K562 (cell line): ENCODE measurements at regions not wholly inside any gene's neighbourhood (a gene's known extent, or its start where the extent isn't known, plus 50 kb on each side); places are given as distances from the start of the nearest gene placed in this dataset.

Experiments used
- AFF1 ChIP-seq, 2 experiments: fragments of 450-650 bp; IDR thresholded peaks; 2 replicates each; pipeline ENCODE4 v1.6.1; 2018; ENCODE audit warnings: mild to moderate bottlenecking in 2 of 2, low read depth in 1 of 2; ENCODE audit not compliant: partially characterized antibody in 2 of 2
- CBX3 ChIP-seq, 2 experiments: IDR thresholded peaks; 1 replicate in 1 of 2; 2 replicates in 1 of 2; pipeline ENCODE4 v1.6.1; 2012; ENCODE audit warnings: inconsistent platforms in 2 of 2, low read length in 2 of 2, borderline replicate concordance in 1 of 2, control low read depth in 1 of 2
- ELF1 ChIP-seq: fragments of 200-800 bp; sonication (Bioruptor generic); IDR thresholded peaks from 2 replicates; pipeline ENCODE4 v1.6.1; 2016; ENCODE audit warnings: missing genetic modification characterization, missing compliant biosample characterization
- ESRRA ChIP-seq: fragments of 450-650 bp; IDR thresholded peaks from 2 replicates; pipeline ENCODE4 v1.6.1; 2014; ENCODE audit warnings: low read depth, mild to moderate bottlenecking, moderate library complexity, borderline replicate concordance
- HDAC3 ChIP-seq: fragments of 450-650 bp; IDR thresholded peaks from 2 replicates; pipeline ENCODE4 v1.6.1; 2018; ENCODE audit warnings: borderline replicate concordance, mild to moderate bottlenecking, moderate library complexity; ENCODE audit not compliant: partially characterized antibody
- IFI16 ChIP-seq: fragments of 250-450 bp; sonication (Bioruptor Pico); IDR thresholded peaks from 2 replicates; pipeline ENCODE4 v2.1.2; 2022; ENCODE audit warnings: mild to moderate bottlenecking, inconsistent platforms
- MTA2 ChIP-seq: fragments of 450-650 bp; IDR thresholded peaks from 2 replicates; pipeline ENCODE4 v1.6.1; 2016; ENCODE audit warnings: low read depth
- POLR2A ChIP-seq: fragments of 450-650 bp; conservative IDR thresholded peaks from 2 replicates; pipeline ENCODE4 v1.6.1; 2016
- POLR2G ChIP-seq: fragments of 200-400 bp; formaldehyde crosslinking; IDR thresholded peaks from 2 replicates; pipeline ENCODE4 v1.6.1; 2017; ENCODE audit warnings: low read depth, mild to moderate bottlenecking, antibody characterized with exemption, low read length, moderate library complexity
- RBM15 ChIP-seq: fragments of 200-400 bp; formaldehyde crosslinking; IDR thresholded peaks from 2 replicates; pipeline ENCODE4 v1.6.1; 2018; ENCODE audit warnings: mild to moderate bottlenecking, low read length, moderate library complexity; ENCODE audit not compliant: insufficient read depth
- STAT6 ChIP-seq: sonication (generic); formaldehyde crosslinking; IDR thresholded peaks from 2 replicates; pipeline ENCODE4 v1.8.1; 2023; ENCODE audit warnings: mild to moderate bottlenecking, missing genetic modification reagents
- TAF1 ChIP-seq: IDR thresholded peaks from 2 replicates; pipeline ENCODE4 v1.6.1; 2011; ENCODE audit warnings: mild to moderate bottlenecking, low read length, moderate library complexity; ENCODE audit not compliant: insufficient read depth, control insufficient read depth, severe bottlenecking; ENCODE audit errors: extremely low read depth
- TFE3 ChIP-seq: fragments of 450-650 bp; formaldehyde crosslinking; IDR thresholded peaks from 2 replicates; pipeline ENCODE4 v1.4.0; 2020; ENCODE audit warnings: mild to moderate bottlenecking, mixed read lengths
- TOE1 ChIP-seq, 2 experiments: fragments of 450-650 bp in 1 of 2; sonication (generic) in 1 of 2; formaldehyde crosslinking in 1 of 2; IDR thresholded peaks; 2 replicates each; pipeline versions ENCODE4 v1.7.1 to v1.8.0; 2016 to 2022; ENCODE audit warnings: borderline replicate concordance in 2 of 2, mild to moderate bottlenecking in 2 of 2, antibody characterized with exemption in 1 of 2, inconsistent platforms in 1 of 2, low read depth in 1 of 2, missing genetic modification reagents in 1 of 2, moderate library complexity in 1 of 2
- ZFP36 ChIP-seq: fragments of 150-350 bp; IDR thresholded peaks from 2 replicates; pipeline ENCODE4 v1.6.1; 2018; ENCODE audit warnings: low read length, low read depth; ENCODE audit not compliant: partially characterized antibody
- ZNF696 ChIP-seq: fragments of 250-450 bp; sonication (Bioruptor Pico); conservative IDR thresholded peaks from 2 replicates; pipeline ENCODE4 v1.4.0; 2020; ENCODE audit warnings: mild to moderate bottlenecking, moderate library complexity
- ZNF76 ChIP-seq: fragments of 250-450 bp; sonication (Bioruptor Pico); IDR thresholded peaks from 2 replicates; pipeline ENCODE4 v1.4.0; 2020; ENCODE audit warnings: mild to moderate bottlenecking, moderate library complexity, borderline replicate concordance

GRCh38 chr18:2302628-2303516, 268.4 kb downstream of the METTL4 start (continued):
- TF ChIP-seq TAF1 (peak; percentile 50), HDAC3 (no peak), POLR2G (no peak), POLR2A (peak; percentile 53; the same call in 1 of the 2 replicates), MTA2 (peak; percentile 84), ELF1 (tag) (no peak), TFE3 (no peak), TOE1 (IDR thresholded peaks at IDR 0.05; ENCODE audit: borderline replicate concordance) (peak; percentile 80), TOE1 (CRISPR knock-in tag; IDR thresholded peaks at IDR 0.05; ENCODE audit: borderline replicate concordance, low read depth) (no peak), RBM15 (no peak), ZNF76 (CRISPR knock-in tag) (no peak), CBX3 (IDR thresholded peaks at IDR 0.05; ENCODE audit: borderline replicate concordance in 1 of 2, low read length in 2 of 2) (peak in 1 of 2 experiments; percentile 72; a peak in 2 of 3 replicates), AFF1 (IDR thresholded peaks at IDR 0.05; ENCODE audit: low read depth in 1 of 2, partially characterized antibody in 2 of 2) (peak; percentile 64 to 74), ZFP36 (no peak), STAT6 (CRISPR knock-in tag) (no peak), ZNF696 (no peak), ESRRA (no peak), IFI16 (CRISPR knock-in tag) (no peak)
